ENCODE measurements at regions not wholly inside any gene's neighbourhood (a gene's known extent, or its start where the extent isn't known, plus 50 kb on each side); places are given as distances from the start of the nearest gene placed in this dataset.

DNA sequence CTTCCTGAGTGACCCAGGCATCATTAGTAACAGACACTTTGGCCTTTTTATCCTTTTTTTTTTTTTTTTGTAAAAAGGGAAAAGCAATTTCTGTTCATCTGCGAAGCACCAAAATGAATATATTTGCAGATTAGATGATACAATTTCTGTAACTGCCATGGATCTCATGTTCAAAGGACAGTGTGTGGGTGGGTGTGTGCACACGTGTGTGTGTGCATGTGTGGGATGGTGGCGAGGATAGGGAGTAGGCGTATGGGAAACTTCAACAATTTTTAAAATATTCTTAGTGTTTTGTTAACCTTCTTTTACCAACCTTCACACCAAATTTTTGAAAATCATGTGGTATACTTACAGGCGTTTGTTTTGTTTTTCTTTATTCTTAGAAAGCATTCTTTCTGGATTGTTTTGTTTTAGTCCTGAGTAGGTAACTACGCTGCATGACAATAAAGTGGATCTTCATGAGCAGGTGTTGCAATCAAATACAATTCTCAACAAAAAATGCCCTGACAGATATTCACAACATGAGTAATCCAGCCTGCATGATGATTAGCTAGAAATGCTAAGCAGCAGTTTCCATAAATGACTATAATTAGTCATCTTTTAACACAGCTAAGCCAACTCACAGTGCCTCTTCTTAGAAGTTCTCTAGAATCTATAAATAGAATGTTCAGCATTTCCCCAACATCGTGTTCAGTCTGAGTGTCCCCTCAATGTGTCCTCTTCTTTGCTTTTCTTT is 53.5 kb upstream of the RMDN2 start:
- no peaks in the 10 kb centered on the region for H3K4me1 ChIP-seq

GRCh38 chr2:37872192-37872750 is 52.8 kb upstream of the RMDN2 start:
- no peaks in the 10 kb centered on the region for H3K4me1 ChIP-seq
- no peaks in the 10 kb centered on the region for H3K36me3 ChIP-seq
- TF ChIP-seq POLR2AphosphoS5 (IDR thresholded peaks at IDR 0.05) (no peak), POLR2A (IDR thresholded peaks at IDR 0.05) (no peak)
- TF ChIP-seq, protein P1, sequence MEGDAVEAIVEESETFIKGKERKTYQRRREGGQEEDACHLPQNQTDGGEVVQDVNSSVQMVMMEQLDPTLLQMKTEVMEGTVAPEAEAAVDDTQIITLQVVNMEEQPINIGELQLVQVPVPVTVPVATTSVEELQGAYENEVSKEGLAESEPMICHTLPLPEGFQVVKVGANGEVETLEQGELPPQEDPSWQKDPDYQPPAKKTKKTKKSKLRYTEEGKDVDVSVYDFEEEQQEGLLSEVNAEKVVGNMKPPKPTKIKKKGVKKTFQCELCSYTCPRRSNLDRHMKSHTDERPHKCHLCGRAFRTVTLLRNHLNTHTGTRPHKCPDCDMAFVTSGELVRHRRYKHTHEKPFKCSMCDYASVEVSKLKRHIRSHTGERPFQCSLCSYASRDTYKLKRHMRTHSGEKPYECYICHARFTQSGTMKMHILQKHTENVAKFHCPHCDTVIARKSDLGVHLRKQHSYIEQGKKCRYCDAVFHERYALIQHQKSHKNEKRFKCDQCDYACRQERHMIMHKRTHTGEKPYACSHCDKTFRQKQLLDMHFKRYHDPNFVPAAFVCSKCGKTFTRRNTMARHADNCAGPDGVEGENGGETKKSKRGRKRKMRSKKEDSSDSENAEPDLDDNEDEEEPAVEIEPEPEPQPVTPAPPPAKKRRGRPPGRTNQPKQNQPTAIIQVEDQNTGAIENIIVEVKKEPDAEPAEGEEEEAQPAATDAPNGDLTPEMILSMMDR (IDR thresholded peaks at IDR 0.05) = no peak
- H3K27ac ChIP-seq = peak overlapping the region; percentile 36 to 84
- no peak overlapping the region for H3K4me3 ChIP-seq
- intact Hi-C loops (cut with DNase I; ENCODE audit: low total_unique reads) = no loop called here
- H3K27me3 ChIP-seq = no peaks in the 10 kb centered on the region
- no peak for DNase-seq (ENCODE audit: low spot score in 2 of 2)
- no peaks in the 10 kb centered on the region for H3K9me3 ChIP-seq

More for the DNA sequence above, 53.5 kb upstream of the RMDN2 start:
- Histone ChIP-seq H3K4me3 (no peak overlapping the region), H3K27ac (peak overlapping the region; percentile 40 to 84), H3K36me3 (no peaks in the 10 kb centered on the region), H3K9me3 (no peaks in the 10 kb centered on the region), H3K27me3 (no peaks in the 10 kb centered on the region)
- no peak for DNase-seq (ENCODE audit: low spot score in 2 of 2)
- intact Hi-C loops (cut with DNase I; ENCODE audit: low total_unique reads) = no loop called here
- no peak for TF ChIP-seq POLR2A (IDR thresholded peaks at IDR 0.05)
- TF ChIP-seq, protein P1 (IDR thresholded peaks at IDR 0.05) = no peak
- TF ChIP-seq POLR2AphosphoS5 (IDR thresholded peaks at IDR 0.05) = no peak

DNA sequence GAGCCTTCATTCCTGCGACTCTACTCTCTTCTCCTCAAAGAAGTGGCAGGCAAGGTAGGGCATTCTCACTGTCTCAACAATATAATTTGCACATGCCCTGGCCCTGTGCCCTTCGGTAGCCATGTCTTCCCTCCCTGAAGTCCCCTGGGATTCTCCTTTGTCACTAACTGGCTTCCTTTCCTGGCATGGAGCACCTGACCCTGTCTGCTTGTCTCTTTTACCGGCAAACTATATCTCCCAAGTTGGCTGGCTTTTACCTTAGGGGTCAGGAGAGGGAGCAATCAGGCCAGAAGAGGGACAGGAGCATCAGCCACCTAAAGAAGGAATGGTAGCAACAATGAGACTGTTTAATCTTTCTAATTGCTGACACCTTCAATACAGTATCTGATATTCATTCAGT is 51.9 kb upstream of the RMDN2 start:
- H3K27me3 ChIP-seq = no peaks in the 10 kb centered on the region
- H3K4me3 ChIP-seq = no peak overlapping the region
- H3K27ac ChIP-seq = peak overlapping the region; percentile 10 to 84
- intact Hi-C loops (cut with DNase I; ENCODE audit: low total_unique reads) = no loop called here
- TF ChIP-seq POLR2AphosphoS5 (IDR thresholded peaks at IDR 0.05) (no peak), POLR2A (IDR thresholded peaks at IDR 0.05) (no peak)
- TF ChIP-seq, protein P1 (IDR thresholded peaks at IDR 0.05) = no peak
- no peak for DNase-seq (ENCODE audit: low spot score in 2 of 2)
- no peaks in the 10 kb centered on the region for H3K36me3 ChIP-seq
- no peaks in the 10 kb centered on the region for H3K9me3 ChIP-seq
- H3K4me1 ChIP-seq = no peaks in the 10 kb centered on the region

- TF ChIP-seq, protein P1 (IDR thresholded peaks at IDR 0.05) = no peak
- no peak for TF ChIP-seq POLR2AphosphoS5 (IDR thresholded peaks at IDR 0.05)
- no peak for TF ChIP-seq POLR2A (IDR thresholded peaks at IDR 0.05)
- no peaks in the 10 kb centered on the region for H3K36me3 ChIP-seq
- DNase-seq (ENCODE audit: low spot score in 2 of 2) = no peak
- H3K4me1 ChIP-seq = no peaks in the 10 kb centered on the region
- intact Hi-C loops (cut with DNase I; ENCODE audit: low total_unique reads) = no loop called here
- no peak overlapping the region for H3K4me3 ChIP-seq
- no peak overlapping the region for H3K27ac ChIP-seq
- no peaks in the 10 kb centered on the region for H3K9me3 ChIP-seq
- no peaks in the 10 kb centered on the region for H3K27me3 ChIP-seq
Measured at GRCh38 chr2:37873749-37874330, 51.2 kb upstream of the RMDN2 start.

GRCh38 chr2:37874470-37874869 is 50.6 kb upstream of the RMDN2 start:
- no peaks in the 10 kb centered on the region for H3K4me1 ChIP-seq
- H3K36me3 ChIP-seq = no peaks in the 10 kb centered on the region
- TF ChIP-seq, protein P1 (IDR thresholded peaks at IDR 0.05) = no peak
- TF ChIP-seq POLR2AphosphoS5 (IDR thresholded peaks at IDR 0.05) (no peak), POLR2A (IDR thresholded peaks at IDR 0.05) (no peak)
- intact Hi-C loops (cut with DNase I; ENCODE audit: low total_unique reads) = no loop called here
- H3K27me3 ChIP-seq = no peaks in the 10 kb centered on the region
- no peaks in the 10 kb centered on the region for H3K9me3 ChIP-seq
- DNase-seq (ENCODE audit: low spot score in 2 of 2) = no peak
- H3K4me3 ChIP-seq = no peak overlapping the region
- H3K27ac ChIP-seq = peak overlapping the region in 1 of 2 donors; percentile 84
